GM21526 (cell line): ENCODE measurements at regions not wholly inside any gene's neighbourhood (a gene's known extent, or its start where the extent isn't known, plus 50 kb on each side); places are given as distances from the start of the nearest gene placed in this dataset.

Experiments
- ATAC-seq: cut with Tn5 transposase; IDR thresholded peaks from one replicate; pipeline ENCODE4 v1.9.1; 2021; ENCODE audit warnings: moderate library complexity; ENCODE audit not compliant: unreplicated experiment, low FRiP score

DNA sequence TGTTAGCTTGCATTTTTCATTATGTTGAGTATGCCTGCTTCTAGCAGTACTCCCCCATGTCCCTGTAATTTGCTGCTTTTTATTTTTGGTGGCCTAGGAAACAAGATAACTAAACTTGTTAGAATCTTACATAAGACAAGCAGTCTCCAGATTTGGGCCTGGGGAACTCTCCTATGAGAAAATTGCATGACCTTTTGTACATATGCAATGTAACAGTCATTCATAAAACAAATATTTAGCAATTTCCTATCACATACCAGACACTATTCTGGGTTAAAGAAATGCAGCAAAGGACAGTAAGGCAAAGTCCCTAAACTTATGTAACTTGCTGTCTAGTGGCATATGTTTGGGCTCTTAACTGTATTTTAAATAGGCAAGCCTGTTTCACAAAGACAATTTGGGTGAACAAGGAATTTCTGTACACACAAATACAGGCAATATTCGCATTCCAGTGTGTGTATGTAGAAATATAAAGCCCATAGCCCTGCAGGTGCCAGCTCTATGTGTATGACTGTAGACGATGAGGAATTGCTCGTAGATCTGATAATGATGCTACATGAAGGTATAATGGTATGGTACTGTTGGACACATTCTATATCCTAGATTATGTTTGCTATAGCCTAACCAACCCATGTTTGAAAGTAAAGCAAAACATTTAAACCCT lies 305.2 kb upstream of the CITED2 start:
- no peak for ATAC-seq

DNA sequence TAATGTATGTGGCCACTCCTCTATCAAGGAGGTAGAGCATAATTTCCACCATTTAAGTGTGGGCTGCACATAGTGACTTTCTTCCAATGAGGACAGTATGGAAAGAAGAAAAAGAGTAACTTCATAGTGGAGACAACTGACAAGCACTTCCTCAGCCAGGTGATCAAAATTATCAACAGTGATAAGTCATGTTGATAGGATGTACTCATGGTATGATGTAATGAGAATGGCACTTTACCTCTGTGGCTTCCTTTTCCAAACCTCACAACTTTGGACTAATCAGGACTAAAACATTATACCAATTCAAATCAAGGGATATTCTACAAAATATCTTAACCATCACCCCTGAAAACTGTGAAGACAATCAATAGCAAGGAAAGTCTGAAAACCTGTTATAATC lies 302.3 kb upstream of the CITED2 start:
- ATAC-seq = no peak

GRCh38 chr6:139666284-139666683 lies 291.8 kb upstream of the CITED2 start:
- ATAC-seq = no peak

- ATAC-seq = no peak
Observed at GRCh38 chr6:139663996-139664395, 289.5 kb upstream of the CITED2 start.

DNA sequence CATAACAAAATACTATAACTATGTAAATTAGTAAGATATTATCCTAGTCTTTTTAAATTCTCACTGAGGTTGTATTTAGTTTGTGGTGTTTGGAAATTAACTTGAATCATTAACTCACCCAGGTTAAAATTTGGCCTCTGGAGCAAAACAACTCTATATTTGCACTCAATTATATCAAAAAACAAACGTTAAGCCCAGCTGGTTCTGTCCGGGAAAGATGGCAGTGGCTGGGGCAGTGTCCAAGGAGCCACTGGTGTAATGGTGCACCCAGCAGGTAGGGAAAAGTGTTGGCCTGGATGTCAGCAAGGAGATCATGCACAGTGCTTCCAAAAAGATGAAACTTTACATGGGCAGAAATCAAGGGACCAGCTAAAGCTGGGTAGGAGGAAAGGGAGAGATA lies 285.3 kb upstream of the CITED2 start:
- no peak for ATAC-seq

- no peak for ATAC-seq
Observed at GRCh38 chr6:139659196-139659595, 284.7 kb upstream of the CITED2 start.

- no peak for ATAC-seq
Observed at GRCh38 chr6:139657119-139657518, 282.7 kb upstream of the CITED2 start.

GRCh38 chr6:139655783-139656705 lies 281.6 kb upstream of the CITED2 start:
- ATAC-seq = no peak

DNA sequence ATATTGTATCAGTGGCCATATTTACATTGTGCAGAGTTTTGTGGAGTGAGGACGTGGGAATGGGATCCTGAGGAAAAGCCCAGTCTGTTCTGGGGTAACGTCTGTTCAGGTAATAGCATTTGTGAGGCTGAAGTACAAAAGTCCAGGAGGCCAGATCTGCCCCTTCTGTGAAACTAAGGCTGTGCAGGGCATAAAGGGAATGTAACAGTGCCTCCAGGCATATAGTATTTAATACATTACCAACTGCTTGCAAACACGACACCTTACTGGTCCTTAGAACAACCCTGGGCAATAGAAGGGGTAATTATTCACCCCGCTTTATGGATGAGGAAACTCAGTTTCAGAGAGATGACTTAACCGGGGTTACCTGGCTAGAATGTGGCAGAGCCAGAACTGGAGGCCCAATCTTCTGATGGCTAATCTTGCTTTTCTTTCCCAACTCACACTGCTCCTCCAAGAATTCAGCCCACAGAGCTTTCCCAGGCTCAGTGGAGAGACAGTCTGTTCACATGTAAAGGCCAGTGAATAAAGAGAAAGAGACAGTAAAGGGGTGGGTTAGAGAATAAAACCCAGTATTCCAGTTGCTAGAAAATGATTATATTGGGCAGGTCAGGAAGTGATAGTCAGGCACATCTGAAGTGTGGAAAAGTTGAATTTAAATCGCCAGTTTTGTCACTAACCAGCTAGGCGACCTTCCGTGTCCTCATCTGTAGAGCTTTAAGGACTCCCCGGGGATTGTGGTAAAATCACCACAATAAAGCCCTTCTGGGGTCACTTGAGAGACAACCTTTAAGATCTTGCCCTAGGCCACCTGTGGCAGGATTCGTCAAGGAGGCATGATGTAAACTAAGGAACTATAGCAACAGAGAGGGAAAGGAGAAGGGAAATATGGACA lies 280.7 kb upstream of the CITED2 start:
- ATAC-seq = no peak

GRCh38 chr6:139654309-139654708 lies 279.9 kb upstream of the CITED2 start:
- no peak for ATAC-seq

DNA sequence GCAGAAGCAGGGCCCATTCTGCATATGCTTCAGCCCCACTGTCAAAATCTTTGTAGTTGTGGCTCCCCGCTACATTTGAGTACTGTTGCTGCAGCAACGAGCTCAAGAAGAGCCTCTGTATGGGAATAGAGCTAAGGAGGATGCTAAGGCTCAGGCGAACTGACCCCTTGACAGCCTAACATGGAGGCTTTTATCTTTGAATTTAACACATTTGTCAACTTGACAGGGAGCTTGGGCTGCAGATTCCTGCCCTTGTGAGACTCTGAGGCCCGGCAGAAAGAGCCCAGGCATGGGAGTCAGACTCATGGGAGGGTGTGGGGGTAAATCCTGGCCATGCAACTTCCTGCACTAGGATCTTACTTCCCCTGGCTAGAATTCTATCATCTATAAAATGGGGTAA lies 278.7 kb upstream of the CITED2 start:
- no peak for ATAC-seq

DNA sequence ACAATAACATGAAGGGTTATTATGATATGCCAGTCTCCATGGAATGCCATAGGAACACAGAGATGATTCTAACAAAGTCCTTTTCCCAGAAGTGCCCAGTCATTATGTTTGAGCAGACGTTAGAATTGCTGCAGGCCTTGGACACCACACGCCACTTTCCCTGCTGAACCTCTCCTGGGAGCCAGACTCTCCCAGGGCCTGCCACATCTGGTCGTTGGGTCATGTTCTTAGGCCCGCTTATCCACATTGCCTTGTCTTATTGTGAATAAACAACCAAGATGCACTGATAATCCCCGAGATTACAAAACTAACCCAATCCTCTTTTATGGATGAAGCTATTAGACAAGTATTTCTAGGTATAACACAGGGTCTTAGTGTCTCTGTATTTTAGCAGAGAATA lies 276.5 kb upstream of the CITED2 start:
- no peak for ATAC-seq

DNA sequence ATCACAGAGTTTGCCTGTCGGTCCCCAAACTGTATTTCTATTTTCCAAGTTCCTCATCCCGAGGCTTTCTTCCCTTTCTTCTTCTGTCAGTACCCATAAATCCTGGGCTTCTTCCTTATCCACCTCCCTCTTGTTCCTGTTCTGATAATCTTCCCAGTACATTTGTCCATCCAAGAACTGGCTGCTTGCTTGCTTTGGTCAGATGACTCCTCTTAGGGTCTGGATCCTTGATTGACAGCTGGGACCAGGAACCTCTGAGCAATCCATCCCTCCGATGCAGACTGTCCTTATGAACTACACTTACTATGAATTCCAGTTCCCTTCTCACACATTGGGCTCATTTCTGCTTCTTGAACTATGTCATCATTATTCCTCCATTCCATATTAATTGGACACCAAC lies 275.3 kb upstream of the CITED2 start:
- no peak for ATAC-seq

DNA sequence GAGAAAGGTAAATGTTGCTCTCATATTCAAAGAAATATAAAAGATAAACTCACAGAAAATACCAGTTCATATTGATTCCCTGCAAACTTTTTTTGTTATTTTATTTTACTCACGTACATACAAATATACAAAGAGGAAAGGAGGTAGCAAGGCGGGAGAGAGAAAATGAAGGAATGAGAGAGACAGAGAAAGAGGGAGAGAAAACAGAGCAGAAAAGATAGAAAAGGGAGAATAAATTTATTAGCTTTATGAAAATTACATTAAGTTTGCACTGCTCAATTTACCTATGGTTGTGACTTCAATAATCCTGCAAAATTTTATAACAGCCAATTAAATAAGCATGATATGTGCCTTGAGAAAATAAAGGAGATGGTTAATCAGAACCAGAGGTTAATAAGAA lies 274.7 kb upstream of the CITED2 start:
- no peak for ATAC-seq

DNA sequence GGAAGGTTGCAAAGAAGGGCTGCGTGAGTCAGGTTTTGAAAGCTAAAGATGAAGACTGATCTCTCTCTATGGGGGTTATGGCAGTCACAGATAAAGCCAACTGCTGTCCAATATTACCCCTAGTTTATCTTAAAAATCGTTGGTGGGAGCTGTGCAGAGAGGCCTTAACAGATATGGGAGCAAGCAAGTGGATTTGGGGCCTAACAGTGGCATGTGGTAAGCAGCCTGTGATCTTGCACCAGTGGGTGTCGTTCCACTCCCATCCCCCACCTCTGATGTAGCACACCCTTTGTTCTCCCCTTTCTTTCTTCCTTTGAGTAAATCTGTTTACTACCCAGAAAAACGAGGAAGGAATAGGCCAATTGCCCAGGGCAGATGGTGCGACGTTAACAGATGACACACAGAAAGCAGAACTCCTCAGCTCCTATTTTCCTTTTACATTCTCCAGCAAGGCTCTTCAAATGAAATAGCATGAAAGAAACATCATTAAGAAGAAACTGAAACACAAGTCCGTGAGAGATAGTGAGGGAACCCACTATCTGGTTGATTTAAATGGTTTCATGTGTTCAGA lies 274.1 kb upstream of the CITED2 start:
- ATAC-seq = no peak

GRCh38 chr6:139647841-139648240 lies 273.4 kb upstream of the CITED2 start:
- no peak for ATAC-seq

GRCh38 chr6:139647016-139647415 lies 272.6 kb upstream of the CITED2 start:
- no peak for ATAC-seq

GRCh38 chr6:139644821-139645220 lies 270.4 kb upstream of the CITED2 start:
- ATAC-seq = no peak

DNA sequence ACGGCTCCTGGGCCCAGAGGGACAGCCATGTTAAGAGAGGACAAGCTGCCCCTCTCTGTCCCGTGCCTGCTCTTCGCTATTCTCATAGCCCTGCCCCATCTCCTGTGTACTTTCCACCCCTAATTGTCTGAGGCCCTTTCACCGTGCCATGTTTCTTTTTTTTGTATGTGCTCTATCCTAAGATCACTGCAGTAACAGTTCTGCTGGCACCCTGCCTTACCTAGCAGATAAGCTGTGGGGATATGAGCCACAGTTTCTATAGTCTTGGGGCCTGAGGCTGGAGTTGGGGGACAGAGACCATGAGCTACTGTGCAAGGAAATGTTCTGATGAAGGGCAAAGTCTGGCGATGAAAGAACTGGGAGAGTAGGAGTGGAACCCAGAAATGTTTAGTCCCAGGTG lies 269.5 kb upstream of the CITED2 start:
- no peak for ATAC-seq

DNA sequence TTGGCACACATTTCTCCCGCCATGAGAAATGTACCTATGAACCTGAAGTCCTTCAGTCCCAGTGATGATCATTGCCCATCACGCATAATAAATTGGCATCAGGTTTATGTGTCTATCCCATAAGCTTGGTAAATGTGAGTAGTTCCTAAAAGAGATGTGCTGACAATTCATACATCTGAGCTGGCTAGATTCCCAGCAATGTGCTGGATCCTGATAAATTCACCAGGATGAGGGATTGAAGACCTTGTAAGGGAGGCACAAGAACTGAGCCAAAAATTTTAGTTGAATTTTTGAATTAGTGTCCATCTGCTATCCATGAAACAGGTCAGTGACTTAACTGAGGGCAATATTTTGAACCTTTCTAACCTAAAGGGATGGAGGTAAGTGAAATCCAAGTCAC lies 267.9 kb upstream of the CITED2 start:
- ATAC-seq = no peak

- no peak for ATAC-seq
Observed at GRCh38 chr6:139641376-139641775, 266.9 kb upstream of the CITED2 start.
